ENCODE measurements at regions not wholly inside any gene's neighbourhood (a gene's known extent, or its start where the extent isn't known, plus 50 kb on each side); places are given as distances from the start of the nearest gene placed in this dataset.

GRCh38 chr4:80138551-80139538 is 58.5 kb upstream of the PRDM8 start:
- no peak for TF ChIP-seq CTCF (IDR thresholded peaks at IDR 0.05)
- TF ChIP-seq EP300 (IDR thresholded peaks at IDR 0.05) = no peak
- TF ChIP-seq POLR2A (IDR thresholded peaks at IDR 0.05) = no peak

Data from upper lobe of left lung (tissue), 4 donors.